ENCODE measurements at regions not wholly inside any gene's neighbourhood (a gene's known extent, or its start where the extent isn't known, plus 50 kb on each side); places are given as distances from the start of the nearest gene placed in this dataset.

DNA sequence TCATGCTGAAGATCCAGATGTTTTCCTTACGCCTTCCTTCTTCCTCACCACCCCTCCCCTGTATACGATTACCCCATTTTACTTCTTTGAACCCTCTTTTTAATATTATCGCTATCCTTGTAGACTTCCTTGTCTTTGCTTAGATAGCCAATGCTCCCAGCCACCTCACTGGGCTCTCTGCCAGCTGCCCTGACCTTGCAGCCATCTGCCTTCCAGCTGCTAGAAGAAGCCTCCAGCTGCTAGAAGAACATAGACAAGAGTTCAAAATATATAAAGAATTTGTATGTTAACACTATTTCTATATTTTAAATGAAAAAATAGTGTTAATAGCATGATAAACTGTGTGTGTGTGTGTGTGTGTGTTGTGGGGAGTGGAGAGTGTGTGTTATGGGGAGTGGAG, 374.7 kb downstream of the ANKRD50 start:
- no peak overlapping the region for H2AFZ ChIP-seq (ENCODE audit: control insufficient read depth, low read length)
- no peaks in the 10 kb centered on the region for H4K20me1 ChIP-seq (ENCODE audit: control insufficient read depth, extremely low read depth, insufficient read depth, low read length)
- FAIRE-seq (no peak), DNase-seq (ENCODE audit: low read depth, low spot score) (no peak)
- no peak overlapping the region for H3K9ac ChIP-seq (ENCODE audit: control insufficient read depth, extremely low read depth, insufficient read depth, low read length)
- no peaks in the 10 kb centered on the region for H3K36me3 ChIP-seq (ENCODE audit: control insufficient read depth in 2 of 2, extremely low read depth in 1 of 2, insufficient read depth in 2 of 2, low read length in 2 of 2)
- H3K4me1 ChIP-seq (ENCODE audit: control insufficient read depth, extremely low read depth, insufficient read depth, low read length): no peaks in the 10 kb centered on the region
- H3K27ac ChIP-seq (ENCODE audit: control insufficient read depth, insufficient read depth, low read length): no peak overlapping the region
- no peak overlapping the region for H3K4me3 ChIP-seq (ENCODE audit: control insufficient read depth in 2 of 3, extremely low read depth in 1 of 3, insufficient read depth in 2 of 3, low read depth in 1 of 3, low read length in 3 of 3)
- no peak for TF ChIP-seq EZH2 (IDR thresholded peaks at IDR 0.05; ENCODE audit: low read length)
- TF ChIP-seq, protein P1, sequence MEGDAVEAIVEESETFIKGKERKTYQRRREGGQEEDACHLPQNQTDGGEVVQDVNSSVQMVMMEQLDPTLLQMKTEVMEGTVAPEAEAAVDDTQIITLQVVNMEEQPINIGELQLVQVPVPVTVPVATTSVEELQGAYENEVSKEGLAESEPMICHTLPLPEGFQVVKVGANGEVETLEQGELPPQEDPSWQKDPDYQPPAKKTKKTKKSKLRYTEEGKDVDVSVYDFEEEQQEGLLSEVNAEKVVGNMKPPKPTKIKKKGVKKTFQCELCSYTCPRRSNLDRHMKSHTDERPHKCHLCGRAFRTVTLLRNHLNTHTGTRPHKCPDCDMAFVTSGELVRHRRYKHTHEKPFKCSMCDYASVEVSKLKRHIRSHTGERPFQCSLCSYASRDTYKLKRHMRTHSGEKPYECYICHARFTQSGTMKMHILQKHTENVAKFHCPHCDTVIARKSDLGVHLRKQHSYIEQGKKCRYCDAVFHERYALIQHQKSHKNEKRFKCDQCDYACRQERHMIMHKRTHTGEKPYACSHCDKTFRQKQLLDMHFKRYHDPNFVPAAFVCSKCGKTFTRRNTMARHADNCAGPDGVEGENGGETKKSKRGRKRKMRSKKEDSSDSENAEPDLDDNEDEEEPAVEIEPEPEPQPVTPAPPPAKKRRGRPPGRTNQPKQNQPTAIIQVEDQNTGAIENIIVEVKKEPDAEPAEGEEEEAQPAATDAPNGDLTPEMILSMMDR (optimal IDR thresholded peaks at IDR 0.05 in 1 of 3, IDR thresholded peaks at IDR 0.05 in 1 of 3, conservative IDR thresholded peaks at IDR 0.05 in 1 of 3; ENCODE audit: extremely low read depth in 1 of 3, insufficient read depth in 2 of 3, low read length in 3 of 3): no peak
- H3K9me3 ChIP-seq (ENCODE audit: control insufficient read depth, low read depth, low read length): no peaks in the 10 kb centered on the region
- no peaks in the 10 kb centered on the region for H3K9me1 ChIP-seq (ENCODE audit: control insufficient read depth, extremely low read depth, insufficient read depth, low read length)
- no peak overlapping the region for H3K4me2 ChIP-seq (ENCODE audit: control insufficient read depth, extremely low read depth, insufficient read depth, low read depth, low read length)
- H3K27me3 ChIP-seq (ENCODE audit: control insufficient read depth, extremely low read depth, insufficient read depth, low read length): no peaks in the 10 kb centered on the region
- dilution Hi-C loops (cut with MboI; ENCODE audit: extremely low pct_ligation_motif_present, low sequenced_read_pairs): loop anchor here (25.0 kb wide), 1 partner anchor 949 kb away; no protein-coding TSS in a partner anchor
- H3K79me2 ChIP-seq (ENCODE audit: control insufficient read depth, insufficient read depth, low read length): no peaks in the 10 kb centered on the region

DNA sequence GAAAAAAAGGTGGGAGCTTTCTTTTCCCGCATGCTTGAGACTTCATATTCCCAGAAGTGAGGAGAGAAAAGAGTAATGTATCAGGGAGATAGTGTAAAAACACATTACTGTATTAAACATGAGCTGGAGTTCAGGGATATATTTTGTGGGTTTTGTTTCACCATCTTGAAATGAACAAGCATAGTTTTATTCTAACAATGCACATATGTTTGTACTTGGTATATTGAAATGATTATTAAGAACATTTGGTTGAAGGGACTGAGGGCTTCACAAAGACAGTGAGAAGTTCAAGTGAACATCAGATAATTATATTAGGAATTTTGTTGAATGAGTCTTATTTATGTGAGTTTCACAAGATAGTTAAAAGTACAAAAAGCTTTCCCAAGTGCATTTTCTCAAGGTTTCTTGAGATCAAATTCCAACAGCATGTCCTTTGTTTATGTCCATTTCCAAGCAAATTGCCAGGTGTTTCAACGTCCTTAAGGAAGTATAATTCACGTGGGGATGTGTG, 368.8 kb downstream of the ANKRD50 start:
- dilution Hi-C loops (cut with MboI; ENCODE audit: extremely low pct_ligation_motif_present, low sequenced_read_pairs): loop anchor here (25.0 kb wide), 1 partner anchor 944 kb away; no protein-coding TSS in a partner anchor
- H3K9me3 ChIP-seq (ENCODE audit: control insufficient read depth, low read depth, low read length): no peaks in the 10 kb centered on the region
- DNase-seq (ENCODE audit: low read depth, low spot score): no peak

More for the DNA sequence above, 368.8 kb downstream of the ANKRD50 start:
- TF ChIP-seq EZH2 (IDR thresholded peaks at IDR 0.05; ENCODE audit: low read length): no peak
- TF ChIP-seq, protein P1 (optimal IDR thresholded peaks at IDR 0.05 in 1 of 3, IDR thresholded peaks at IDR 0.05 in 1 of 3, conservative IDR thresholded peaks at IDR 0.05 in 1 of 3; ENCODE audit: extremely low read depth in 1 of 3, insufficient read depth in 2 of 3, low read length in 3 of 3): no peak
- H3K4me1 ChIP-seq (ENCODE audit: control insufficient read depth, extremely low read depth, insufficient read depth, low read length): no peaks in the 10 kb centered on the region
- no peaks in the 10 kb centered on the region for H3K27me3 ChIP-seq (ENCODE audit: control insufficient read depth, extremely low read depth, insufficient read depth, low read length)
- no peak overlapping the region for H3K9ac ChIP-seq (ENCODE audit: control insufficient read depth, extremely low read depth, insufficient read depth, low read length)
- H3K79me2 ChIP-seq (ENCODE audit: control insufficient read depth, insufficient read depth, low read length): no peaks in the 10 kb centered on the region
- H3K27ac ChIP-seq (ENCODE audit: control insufficient read depth, insufficient read depth, low read length): no peak overlapping the region
- H3K4me3 ChIP-seq (ENCODE audit: control insufficient read depth in 2 of 3, extremely low read depth in 1 of 3, insufficient read depth in 2 of 3, low read depth in 1 of 3, low read length in 3 of 3): no peak overlapping the region
- FAIRE-seq: no peak
- no peaks in the 10 kb centered on the region for H3K36me3 ChIP-seq (ENCODE audit: control insufficient read depth in 2 of 2, extremely low read depth in 1 of 2, insufficient read depth in 2 of 2, low read length in 2 of 2)
- H2AFZ ChIP-seq (ENCODE audit: control insufficient read depth, low read length): no peak overlapping the region
- no peaks in the 10 kb centered on the region for H3K9me1 ChIP-seq (ENCODE audit: control insufficient read depth, extremely low read depth, insufficient read depth, low read length)
- no peak overlapping the region for H3K4me2 ChIP-seq (ENCODE audit: control insufficient read depth, extremely low read depth, insufficient read depth, low read depth, low read length)
- no peaks in the 10 kb centered on the region for H4K20me1 ChIP-seq (ENCODE audit: control insufficient read depth, extremely low read depth, insufficient read depth, low read length)
